Fibroblast of mammary gland (primary cell): ENCODE measurements at regions not wholly inside any gene's neighbourhood (a gene's known extent, or its start where the extent isn't known, plus 50 kb on each side); places are given as distances from the start of the nearest gene placed in this dataset.

Experiments used
- DNase-seq: peaks from one replicate; pipeline ENCODE4 v3.0.0-alpha.2; 2010; ENCODE audit warnings: low read depth
- H3K4me3 ChIP-seq: 2 replicates; pipeline ENCODE4 v1.5.1; 2011; ENCODE audit warnings: low read depth, mild to moderate bottlenecking, low read length, moderate library complexity; ENCODE audit not compliant: control insufficient read depth
- TF ChIP-seq, protein P1 (sequence below): conservative IDR thresholded peaks from 2 replicates; pipeline ENCODE4 v1.5.1; 2011; ENCODE audit warnings: low read depth, low read length, inconsistent platforms; ENCODE audit not compliant: control insufficient read depth, insufficient read depth

DNA sequence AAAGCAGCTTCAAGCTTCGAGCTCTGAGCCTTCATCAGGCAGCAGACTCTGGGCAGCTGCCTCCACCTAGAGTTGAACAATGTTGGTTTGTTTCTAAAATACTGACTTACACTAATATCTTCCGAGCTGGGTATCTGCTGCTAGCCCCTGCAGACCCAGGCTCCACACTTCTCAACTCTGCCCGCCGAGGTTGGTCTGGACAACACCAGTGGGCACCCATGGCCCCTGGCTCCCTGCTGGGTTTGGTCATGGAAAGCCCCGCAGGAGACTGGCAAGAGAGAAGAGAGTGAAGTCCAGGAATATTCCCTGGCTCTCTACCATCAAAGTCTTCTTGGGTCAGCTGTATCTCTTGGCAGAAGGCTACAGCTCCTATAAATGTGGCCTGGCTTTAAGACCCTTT is 214.2 kb upstream of the TMEM132C start:
- TF ChIP-seq, protein P1, sequence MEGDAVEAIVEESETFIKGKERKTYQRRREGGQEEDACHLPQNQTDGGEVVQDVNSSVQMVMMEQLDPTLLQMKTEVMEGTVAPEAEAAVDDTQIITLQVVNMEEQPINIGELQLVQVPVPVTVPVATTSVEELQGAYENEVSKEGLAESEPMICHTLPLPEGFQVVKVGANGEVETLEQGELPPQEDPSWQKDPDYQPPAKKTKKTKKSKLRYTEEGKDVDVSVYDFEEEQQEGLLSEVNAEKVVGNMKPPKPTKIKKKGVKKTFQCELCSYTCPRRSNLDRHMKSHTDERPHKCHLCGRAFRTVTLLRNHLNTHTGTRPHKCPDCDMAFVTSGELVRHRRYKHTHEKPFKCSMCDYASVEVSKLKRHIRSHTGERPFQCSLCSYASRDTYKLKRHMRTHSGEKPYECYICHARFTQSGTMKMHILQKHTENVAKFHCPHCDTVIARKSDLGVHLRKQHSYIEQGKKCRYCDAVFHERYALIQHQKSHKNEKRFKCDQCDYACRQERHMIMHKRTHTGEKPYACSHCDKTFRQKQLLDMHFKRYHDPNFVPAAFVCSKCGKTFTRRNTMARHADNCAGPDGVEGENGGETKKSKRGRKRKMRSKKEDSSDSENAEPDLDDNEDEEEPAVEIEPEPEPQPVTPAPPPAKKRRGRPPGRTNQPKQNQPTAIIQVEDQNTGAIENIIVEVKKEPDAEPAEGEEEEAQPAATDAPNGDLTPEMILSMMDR: no peak
- DNase-seq: no peak
- no peak overlapping the region for H3K4me3 ChIP-seq

DNA sequence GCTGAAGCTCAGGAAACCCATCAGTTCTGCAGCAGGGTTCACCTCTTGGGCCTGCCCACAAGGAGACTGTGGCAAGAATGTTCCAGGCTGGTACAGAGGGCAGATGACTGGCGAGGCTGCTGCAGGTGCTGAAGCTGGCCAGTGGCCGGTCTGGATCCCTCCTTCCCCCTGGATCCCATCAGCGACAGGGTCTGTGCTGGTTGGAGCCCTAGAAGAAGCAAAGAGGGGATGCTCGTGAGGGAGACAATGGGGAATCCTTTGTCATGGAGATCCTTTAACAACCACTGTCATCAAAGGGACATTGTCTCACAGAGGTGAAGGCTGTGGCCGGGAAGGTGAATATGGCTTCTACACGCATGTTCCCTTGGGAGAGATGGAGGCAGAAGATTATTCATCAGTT is 211.4 kb upstream of the TMEM132C start:
- DNase-seq: no peak
- no peak overlapping the region for H3K4me3 ChIP-seq
- TF ChIP-seq, protein P1: no peak

DNA sequence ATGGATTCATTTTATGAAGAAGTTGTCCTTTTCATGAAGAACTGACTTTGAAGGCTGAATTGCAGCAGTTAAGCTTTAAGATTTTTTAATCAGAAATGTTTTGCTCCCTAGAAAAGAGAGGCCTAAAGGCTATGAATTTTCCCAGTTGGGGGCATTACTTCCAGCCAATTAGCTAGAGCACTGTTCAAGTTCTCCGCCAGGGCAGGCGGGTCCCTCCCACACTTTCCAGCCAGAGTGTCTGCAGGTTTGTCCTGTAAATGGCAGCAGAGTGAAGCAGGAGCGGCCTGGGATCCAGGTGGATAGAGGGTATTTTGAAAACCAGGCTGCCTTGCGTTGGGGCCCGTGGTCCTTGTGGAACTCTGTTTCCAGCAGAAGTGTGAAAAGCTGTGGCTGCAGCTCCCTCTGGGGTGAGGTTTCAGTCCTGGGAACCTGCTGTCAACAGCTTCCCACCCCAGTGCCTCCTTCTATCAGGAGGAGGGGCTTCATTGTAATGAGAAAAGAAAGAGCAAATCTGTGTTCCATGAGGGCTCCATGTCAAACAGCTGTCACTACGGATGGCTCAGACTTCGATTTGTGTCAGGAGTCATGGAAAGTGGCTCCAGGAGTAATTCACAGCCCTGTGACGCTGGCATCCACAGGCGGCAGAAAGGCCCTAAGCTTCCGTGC is 210.7 kb upstream of the TMEM132C start:
- DNase-seq: no peak
- H3K4me3 ChIP-seq: no peak overlapping the region
- TF ChIP-seq, protein P1: no peak

DNA sequence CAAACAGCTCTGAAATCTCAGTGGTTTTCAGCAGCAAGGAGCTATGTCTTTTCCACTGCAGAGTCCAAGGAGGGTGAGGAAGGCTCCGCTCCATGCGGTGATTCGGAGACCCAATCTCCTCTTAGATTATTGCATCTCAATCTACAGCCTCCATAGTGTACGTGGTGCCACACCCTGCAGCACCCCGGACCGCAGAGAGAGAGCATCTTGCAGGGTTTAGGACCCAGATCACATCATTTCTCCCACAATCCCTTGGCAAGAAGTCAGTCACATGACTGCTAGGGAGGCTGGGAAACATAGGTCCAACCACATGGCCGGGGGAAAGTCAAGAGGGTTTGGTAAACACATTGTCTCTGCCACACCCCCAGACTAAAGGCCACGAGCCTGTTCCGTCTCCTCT is 209.4 kb upstream of the TMEM132C start:
- H3K4me3 ChIP-seq: no peak overlapping the region
- DNase-seq: no peak
- TF ChIP-seq, protein P1: no peak

DNA sequence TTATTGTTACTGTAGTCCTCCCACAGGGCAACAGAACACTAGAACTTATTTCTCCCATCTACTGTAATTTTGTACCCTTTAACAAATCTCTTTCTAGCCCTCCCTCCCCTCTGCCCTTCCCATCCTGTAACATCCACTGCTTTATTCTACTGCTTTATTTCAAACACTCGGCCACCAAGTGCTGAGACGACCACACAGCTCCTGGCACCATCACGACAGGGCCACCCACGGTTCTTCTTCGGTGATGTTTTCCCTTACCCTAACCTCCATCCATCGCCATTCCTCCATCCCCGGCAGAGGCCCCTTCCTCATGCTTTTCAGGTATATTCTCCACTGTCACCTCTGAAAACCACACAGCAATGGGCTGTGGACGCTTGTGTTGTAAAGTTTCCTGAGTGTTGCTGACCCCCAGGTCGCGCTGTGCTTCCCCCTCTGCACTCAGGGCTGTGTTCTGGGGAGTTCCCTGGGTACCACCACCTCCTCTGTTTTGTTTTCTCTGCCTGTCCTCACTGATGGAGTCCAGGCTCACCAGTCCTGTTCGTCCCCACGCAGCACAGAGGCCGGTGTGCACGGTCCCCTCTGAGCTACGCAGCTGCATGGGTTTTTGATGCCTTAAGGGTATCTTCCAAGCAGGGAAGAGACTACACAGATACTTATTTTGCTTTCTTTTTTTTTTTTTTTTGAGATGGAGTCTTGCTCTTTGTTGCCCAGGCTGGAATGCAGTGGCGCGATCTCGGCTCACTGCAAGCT is 207.2 kb upstream of the TMEM132C start:
- DNase-seq: no peak
- TF ChIP-seq, protein P1: no peak
- H3K4me3 ChIP-seq: no peak overlapping the region

DNA sequence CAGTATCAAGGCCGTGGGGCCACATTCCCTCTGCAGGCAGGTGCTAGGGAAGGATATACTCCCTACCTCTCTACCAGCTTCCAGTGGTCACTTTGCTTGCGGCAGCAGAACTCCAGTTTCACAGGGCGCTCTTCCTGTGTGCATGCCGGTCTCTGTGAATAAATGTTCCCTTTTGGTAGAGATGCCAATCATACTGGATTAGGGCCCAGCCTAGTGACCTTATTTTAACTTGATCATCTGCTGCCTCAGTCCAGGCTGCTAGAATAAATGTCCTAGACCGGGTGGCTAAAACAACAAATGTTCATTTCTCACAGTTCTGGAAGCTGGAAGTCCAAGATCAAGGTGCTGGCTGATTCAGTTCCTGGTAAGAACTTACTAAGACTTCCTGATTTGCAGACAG is 198.8 kb upstream of the TMEM132C start:
- TF ChIP-seq, protein P1: no peak

More for the DNA sequence above, 198.8 kb upstream of the TMEM132C start:
- H3K4me3 ChIP-seq: no peak overlapping the region
- no peak for DNase-seq
